Fibroblast of mammary gland (primary cell): ENCODE measurements at regions not wholly inside any gene's neighbourhood (a gene's known extent, or its start where the extent isn't known, plus 50 kb on each side); places are given as distances from the start of the nearest gene placed in this dataset.
A peak's percentile ranks its signal among the peaks of the same experiment; 100 is the strongest.

Experiments
- DNase-seq: peaks from one replicate; pipeline ENCODE4 v3.0.0-alpha.2; 2010; ENCODE audit warnings: low read depth
- H3K4me3 ChIP-seq: 2 replicates; pipeline ENCODE4 v1.5.1; 2011; ENCODE audit warnings: low read depth, mild to moderate bottlenecking, low read length, moderate library complexity; ENCODE audit not compliant: control insufficient read depth
- CTCF ChIP-seq: conservative IDR thresholded peaks from 2 replicates; pipeline ENCODE4 v1.5.1; 2011; ENCODE audit warnings: low read depth, low read length, inconsistent platforms; ENCODE audit not compliant: control insufficient read depth, insufficient read depth

- H3K4me3 ChIP-seq: no peak overlapping the region
- no peak for TF ChIP-seq CTCF
- no peak for DNase-seq
These were observed 61.8 kb upstream of the DCC start for GRCh38 chr18:52278191-52278590.

GRCh38 chr18:52280702-52281101 lies 59.3 kb upstream of the DCC start:
- no peak for TF ChIP-seq CTCF
- DNase-seq: no peak
- H3K4me3 ChIP-seq: no peak overlapping the region

GRCh38 chr18:52283927-52284326 lies 56.1 kb upstream of the DCC start:
- H3K4me3 ChIP-seq: no peak overlapping the region
- TF ChIP-seq CTCF: no peak

GRCh38 chr18:52286675-52287074 lies 53.3 kb upstream of the DCC start:
- no peak for TF ChIP-seq CTCF
- DNase-seq: no peak
- no peak overlapping the region for H3K4me3 ChIP-seq

More at GRCh38 chr18:52283927-52284326, 56.1 kb upstream of the DCC start:
- DNase-seq: no peak

GRCh38 chr18:52287151-52287550 lies 52.8 kb upstream of the DCC start:
- no peak for DNase-seq
- no peak overlapping the region for H3K4me3 ChIP-seq
- no peak for TF ChIP-seq CTCF

GRCh38 chr18:52288403-52289004 lies 51.5 kb upstream of the DCC start:
- peak; percentile 39 for TF ChIP-seq CTCF
- no peak overlapping the region for H3K4me3 ChIP-seq
- DNase-seq: no peak

- TF ChIP-seq CTCF: no peak
- no peak overlapping the region for H3K4me3 ChIP-seq
- no peak for DNase-seq
These were observed 50.6 kb upstream of the DCC start for GRCh38 chr18:52289392-52289791.
